Mammary epithelial cell (primary cell): ENCODE measurements at regions not wholly inside any gene's neighbourhood (a gene's known extent, or its start where the extent isn't known, plus 50 kb on each side); places are given as distances from the start of the nearest gene placed in this dataset.

Experiments used
- CTCF ChIP-seq, 2 donors: IDR thresholded peaks in 1 of 2; conservative IDR thresholded peaks in 1 of 2; 2 replicates each; pipeline ENCODE4 v1.5.1; 2011 to 2012; ENCODE audit warnings: inconsistent platforms in 2 of 2, low read length in 2 of 2, mild to moderate bottlenecking in 2 of 2, control low read depth in 1 of 2, low read depth in 1 of 2; ENCODE audit not compliant: insufficient read depth in 1 of 2; ENCODE audit errors: extremely low read depth in 1 of 2
- EZH2 ChIP-seq: IDR thresholded peaks from 2 replicates; pipeline ENCODE4 v1.6.1; 2012; ENCODE audit warnings: low read length, inconsistent platforms, borderline replicate concordance

DNA sequence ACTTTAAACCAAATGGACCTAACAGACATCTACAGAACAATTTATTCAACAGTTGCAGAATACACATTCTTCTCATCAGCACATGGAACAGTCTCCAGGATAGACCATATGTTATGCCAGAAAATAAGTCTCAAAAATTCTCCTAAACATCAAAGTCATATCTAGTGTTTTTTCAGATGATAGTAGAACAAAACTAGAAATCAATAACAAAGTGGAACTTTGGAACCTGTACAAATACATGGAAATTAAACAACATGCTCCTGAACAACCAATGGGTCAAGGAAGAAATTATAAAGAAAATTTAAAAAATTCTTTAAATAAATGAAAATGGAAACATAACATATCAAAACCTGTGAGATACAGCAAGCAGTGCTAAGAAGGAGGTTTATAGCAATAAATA, 194.1 kb upstream of the SIX2 start:
- TF ChIP-seq CTCF (conservative IDR thresholded peaks at IDR 0.05 in 1 of 2, IDR thresholded peaks at IDR 0.05 in 1 of 2; ENCODE audit: extremely low read depth in 1 of 2, insufficient read depth in 1 of 2, low read depth in 1 of 2, low read length in 2 of 2) (no peak), EZH2 (no peak)
